OCI-LY3 (cell line): ENCODE measurements at regions not wholly inside any gene's neighbourhood (a gene's known extent, or its start where the extent isn't known, plus 50 kb on each side); places are given as distances from the start of the nearest gene placed in this dataset.

Experiments used
- H2AFZ ChIP-seq: fragments of 200-600, 300-600 bp; shearing (Covaris generic); 2 replicates; pipeline ENCODE4 v1.6.0; 2014; ENCODE audit warnings: antibody characterized with exemption, low read depth, low read length
- H3K27ac ChIP-seq: fragments of 200-600, 300-600 bp; sonication (generic); 2 replicates; pipeline ENCODE4 v1.5.1; 2014; ENCODE audit warnings: mild to moderate bottlenecking, low read length, moderate library complexity, mixed read lengths
- H3K27me3 ChIP-seq: fragments of 200-600, 300-600 bp; sonication (generic); 2 replicates; pipeline ENCODE4 v1.6.1; 2014; ENCODE audit warnings: low read depth, low read length, mixed read lengths
- H3K36me3 ChIP-seq: fragments of 200-600, 300-600 bp; sonication (generic); replicated peaks from 2 replicates; pipeline ENCODE3; 2014; ENCODE audit warnings: low read depth, low read length, mixed read lengths
- H3K4me1 ChIP-seq: fragments of 300-600, 200-600 bp; sonication (generic); 2 replicates; pipeline ENCODE4 v1.6.1; 2014; ENCODE audit warnings: low read length, mixed read lengths
- H3K4me2 ChIP-seq: fragments of 200-600, 300-600 bp; sonication (generic); 2 replicates; pipeline ENCODE4 v1.6.1; 2014; ENCODE audit warnings: low read length, mixed read lengths
- H3K4me3 ChIP-seq: fragments of 300-600, 200-600 bp; sonication (generic); 2 replicates; pipeline ENCODE4 v1.5.1; 2014; ENCODE audit warnings: antibody characterized with exemption, mild to moderate bottlenecking, low read length, moderate library complexity
- H3K79me2 ChIP-seq: fragments of 300-600, 200-600 bp; shearing (Covaris generic); 2 replicates; pipeline ENCODE4 v1.6.1; 2014; ENCODE audit warnings: mild to moderate bottlenecking, low read length, mixed read lengths
- H3K9ac ChIP-seq: fragments of 300-600, 200-600 bp; shearing (Covaris generic); 2 replicates; pipeline ENCODE4 v1.6.0; 2014; ENCODE audit warnings: mild to moderate bottlenecking, low read length, moderate library complexity
- H3K9me3 ChIP-seq: fragments of 200-600, 300-600 bp; shearing (Covaris generic); 2 replicates; pipeline ENCODE4 v1.6.1; 2014; ENCODE audit warnings: low read length, mixed read lengths; ENCODE audit not compliant: insufficient read depth
- H4K20me1 ChIP-seq: fragments of 200-600, 300-600 bp; sonication (generic); 2 replicates; pipeline ENCODE4 v1.6.1; 2016; ENCODE audit warnings: low read length, mixed read lengths; ENCODE audit not compliant: insufficient read depth
- CTCF ChIP-seq: fragments of 200-600, 300-600 bp; sonication (generic); IDR thresholded peaks from 2 replicates; pipeline ENCODE4 v1.5.1; 2014; ENCODE audit warnings: antibody characterized with exemption, low read length, low read depth
- EZH2phosphoT487 ChIP-seq: fragments of 200-600 bp; shearing (Covaris generic); IDR thresholded peaks from 2 replicates; pipeline ENCODE4 v1.6.1; 2018; ENCODE audit warnings: antibody characterized with exemption, mixed run types, low read depth

GRCh38 chr9:21668516-21668915 is 133.9 kb upstream of the MTAP start:
- TF ChIP-seq CTCF (no peak), EZH2phosphoT487 (no peak)
- Histone ChIP-seq H3K4me2 (no peak overlapping the region), H3K27ac (no peak overlapping the region), H3K36me3 (no peaks in the 10 kb centered on the region), H3K4me1 (peaks cover 4% of the 10 kb centered on the region; the same call in 1 of the 2 replicates), H3K79me2 (no peaks in the 10 kb centered on the region), H4K20me1 (no peaks in the 10 kb centered on the region), H3K4me3 (no peak overlapping the region), H3K9ac (no peak overlapping the region), H2AFZ (no peak overlapping the region), H3K9me3 (no peaks in the 10 kb centered on the region), H3K27me3 (peaks cover 8% of the 10 kb centered on the region; the same call in 1 of the 2 replicates)

DNA sequence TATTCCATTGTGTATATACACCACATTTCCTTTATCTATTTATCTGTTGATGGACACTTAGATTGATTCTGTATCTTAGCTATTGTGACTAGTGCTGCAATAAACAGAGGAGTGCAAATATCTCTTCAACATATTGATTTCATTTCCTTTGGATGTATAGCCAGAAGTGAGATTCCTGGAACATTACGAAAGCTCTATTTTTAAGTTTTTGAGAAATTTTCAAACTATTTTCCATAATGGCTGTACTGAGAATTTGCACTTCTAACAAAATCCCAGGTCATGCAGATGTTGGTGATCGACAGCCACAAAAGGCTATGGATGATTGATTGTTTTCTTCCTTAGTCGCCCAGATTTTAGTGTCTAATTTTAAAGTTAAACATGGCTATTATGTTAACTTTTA is 132.7 kb upstream of the MTAP start:
- Histone ChIP-seq H3K27me3 (peaks cover 8% of the 10 kb centered on the region; the same call in 1 of the 2 replicates), H3K27ac (no peak overlapping the region), H3K9ac (no peak overlapping the region), H2AFZ (no peak overlapping the region), H3K79me2 (no peaks in the 10 kb centered on the region), H3K4me1 (peaks cover 4% of the 10 kb centered on the region; the same call in 1 of the 2 replicates), H3K4me2 (no peak overlapping the region), H3K36me3 (no peaks in the 10 kb centered on the region), H4K20me1 (no peaks in the 10 kb centered on the region), H3K9me3 (no peaks in the 10 kb centered on the region), H3K4me3 (no peak overlapping the region)
- TF ChIP-seq EZH2phosphoT487 (no peak), CTCF (no peak)

GRCh38 chr9:21670374-21670773 is 132.1 kb upstream of the MTAP start:
- TF ChIP-seq EZH2phosphoT487 (no peak), CTCF (no peak)
- Histone ChIP-seq H3K36me3 (no peaks in the 10 kb centered on the region), H3K9ac (no peak overlapping the region), H3K4me2 (no peak overlapping the region), H3K79me2 (no peaks in the 10 kb centered on the region), H3K4me1 (peaks cover 4% of the 10 kb centered on the region; the same call in 1 of the 2 replicates), H3K27me3 (peaks cover 8% of the 10 kb centered on the region; the same call in 1 of the 2 replicates), H3K9me3 (no peaks in the 10 kb centered on the region), H4K20me1 (no peaks in the 10 kb centered on the region), H2AFZ (no peak overlapping the region), H3K4me3 (no peak overlapping the region), H3K27ac (no peak overlapping the region)

GRCh38 chr9:21672140-21672539 is 130.3 kb upstream of the MTAP start:
- no peak overlapping the region for H3K4me2 ChIP-seq
- no peak overlapping the region for H3K4me3 ChIP-seq
- H4K20me1 ChIP-seq = no peaks in the 10 kb centered on the region
- H3K79me2 ChIP-seq = no peaks in the 10 kb centered on the region
- H3K27ac ChIP-seq = no peak overlapping the region
- H3K9me3 ChIP-seq = no peaks in the 10 kb centered on the region
- peaks cover 13% of the 10 kb centered on the region for H3K27me3 ChIP-seq
- peaks cover 4% of the 10 kb centered on the region; the same call in 1 of the 2 replicates for H3K4me1 ChIP-seq
- no peak overlapping the region for H3K9ac ChIP-seq
- H2AFZ ChIP-seq = no peak overlapping the region
- TF ChIP-seq EZH2phosphoT487 (no peak), CTCF (no peak)
- H3K36me3 ChIP-seq = no peaks in the 10 kb centered on the region
